CD4-positive, alpha-beta T cell (primary cell): ENCODE measurements at regions not wholly inside any gene's neighbourhood (a gene's known extent, or its start where the extent isn't known, plus 50 kb on each side); places are given as distances from the start of the nearest gene placed in this dataset.

Source experiments
- ATAC-seq: fragments of 200-7000 bp; cut with Tn5 transposase; one replicate; pipeline ENCODE4 v1.10.0; 2022; ENCODE audit warnings: mild to moderate bottlenecking; ENCODE audit not compliant: poor library complexity
- CTCF ChIA-PET: fragments of 350-600 bp; sonication (Branson Sonifier 250); formaldehyde crosslinking; loops from one replicate; lab custom pipeline; 2021; ENCODE audit warnings: antibody characterized with exemption, inconsistent platforms; lab: Charles Lee
- POLR2A ChIA-PET: fragments of 350-600 bp; sonication (Branson Sonifier 250); formaldehyde crosslinking; loops from one replicate; lab custom pipeline; 2021; ENCODE audit warnings: antibody characterized with exemption, inconsistent platforms; lab: Charles Lee
- DNase-seq, 14 experiments: peaks; one replicate each; pipeline ENCODE4 v3.0.0-alpha.2; 2013 to 2020; ENCODE audit warnings: mixed read lengths in 2 of 14
- H3K27ac ChIP-seq, 2 donors: one replicate each; pipeline versions ENCODE4 v1.5.1 to v1.7.0; 2013; ENCODE audit warnings: low read length in 2 of 2, low read depth in 1 of 2, mild to moderate bottlenecking in 1 of 2
- H3K27me3 ChIP-seq, 2 experiments: 1 replicate in 1 of 2; 2 replicates in 1 of 2; pipeline versions ENCODE4 v1.6.1 to v1.7.0; 2013; ENCODE audit warnings: low read length in 2 of 2, control low read depth in 1 of 2, mild to moderate bottlenecking in 1 of 2, moderate library complexity in 1 of 2; ENCODE audit not compliant: insufficient read depth in 2 of 2, control insufficient read depth in 1 of 2
- H3K36me3 ChIP-seq: one replicate; pipeline ENCODE4 v1.6.1; 2013; ENCODE audit warnings: low read length, control low read depth; ENCODE audit not compliant: insufficient read depth
- H3K4me1 ChIP-seq: one replicate; pipeline ENCODE4 v1.6.1; 2013; ENCODE audit warnings: low read length, control low read depth; ENCODE audit not compliant: insufficient read depth
- H3K4me3 ChIP-seq: one replicate; pipeline ENCODE4 v1.5.1; 2013; ENCODE audit warnings: mild to moderate bottlenecking, low read length, moderate library complexity
- H3K9me3 ChIP-seq, 2 experiments: 1 replicate in 1 of 2; 2 replicates in 1 of 2; pipeline versions ENCODE4 v1.6.1 to v1.7.0; 2013; ENCODE audit warnings: low read length in 2 of 2, mild to moderate bottlenecking in 2 of 2, control low read depth in 1 of 2, moderate library complexity in 1 of 2; ENCODE audit not compliant: control insufficient read depth in 1 of 2, insufficient read depth in 1 of 2
- H3K27ac Mint-ChIP-seq: one replicate; pipeline ENCODE4 v1.8.0; 2020; ENCODE audit warnings: mixed read lengths
- H3K27me3 Mint-ChIP-seq: one replicate; pipeline ENCODE4 v1.8.0; 2021; ENCODE audit warnings: mixed read lengths
- H3K36me3 Mint-ChIP-seq: one replicate; pipeline ENCODE4 v1.8.0; 2021; ENCODE audit warnings: low read depth, mixed read lengths
- H3K4me1 Mint-ChIP-seq: one replicate; pipeline ENCODE4 v1.8.0; 2021; ENCODE audit warnings: low read depth, mixed read lengths
- H3K4me3 Mint-ChIP-seq: one replicate; pipeline ENCODE4 v1.8.0; 2020; ENCODE audit warnings: mild to moderate bottlenecking, mixed read lengths
- H3K9me3 Mint-ChIP-seq: one replicate; pipeline ENCODE4 v1.8.0; 2020; ENCODE audit warnings: mixed read lengths
- CTCF ChIP-seq: fragments of 200-600 bp; IDR thresholded peaks from one replicate; pipeline ENCODE4 v1.8.0; 2022; ENCODE audit warnings: antibody characterized with exemption, mild to moderate bottlenecking
- intact Hi-C, 2 experiments: fragments of 100-400 bp; cut with DNase I in 1 of 2; cut with micrococcal nuclease in 1 of 2; formaldehyde crosslinking; loops; one replicate each; pipeline versions ENCODE4 v1.15.1 to v1.9.0; 2023 to 2025; cut with DNase I, micrococcal nuclease

GRCh38 chr12:91973813-91974212 lies 171.8 kb downstream of the BTG1 start:
- DNase-seq: no peak
- Histone ChIP-seq H3K4me1 (peaks cover 19% of the 10 kb centered on the region), H3K27me3 (no peaks in the 10 kb centered on the region), H3K27ac (no peak overlapping the region), H3K36me3 (no peaks in the 10 kb centered on the region), H3K9me3 (peaks cover 0 to 9% of the 10 kb centered on the region in 2 experiments), H3K4me3 (no peak overlapping the region)
- ChIA-PET CTCF (no interaction called here), POLR2A (no interaction called here)
- Mint-ChIP-seq H3K27me3 (no peaks in the 10 kb centered on the region), H3K4me1 (peaks cover 35% of the 10 kb centered on the region), H3K27ac (no peak overlapping the region), H3K4me3 (no peak overlapping the region), H3K9me3 (peaks cover 8% of the 10 kb centered on the region), H3K36me3 (peaks cover 5% of the 10 kb centered on the region)
- intact Hi-C loops: loop anchor here in 1 of 2 experiments (10.0 kb wide), 1 partner anchor 159 kb away; no protein-coding TSS in a partner anchor
- TF ChIP-seq CTCF: no peak
- ATAC-seq: no peak

GRCh38 chr12:91972896-91973295 lies 172.8 kb downstream of the BTG1 start:
- ATAC-seq: no peak
- Mint-ChIP-seq H3K9me3 (peaks cover 3% of the 10 kb centered on the region), H3K27me3 (no peaks in the 10 kb centered on the region), H3K4me3 (no peak overlapping the region), H3K27ac (no peak overlapping the region), H3K36me3 (no peaks in the 10 kb centered on the region), H3K4me1 (peaks cover 28% of the 10 kb centered on the region)
- ChIA-PET POLR2A (no interaction called here), CTCF (no interaction called here)
- no peak for TF ChIP-seq CTCF
- DNase-seq: no peak
- H3K9me3 ChIP-seq: peaks cover 0 to 8% of the 10 kb centered on the region in 2 experiments
- peaks cover 13% of the 10 kb centered on the region for H3K4me1 ChIP-seq
- intact Hi-C loops: loop anchor here in 1 of 2 experiments (10.0 kb wide), 1 partner anchor 158 kb away; no protein-coding TSS in a partner anchor
- H3K36me3 ChIP-seq: no peaks in the 10 kb centered on the region
- H3K27ac ChIP-seq: no peak overlapping the region
- no peak overlapping the region for H3K4me3 ChIP-seq
- no peaks in the 10 kb centered on the region for H3K27me3 ChIP-seq

GRCh38 chr12:91968777-91969171 lies 176.9 kb downstream of the BTG1 start:
- Histone ChIP-seq H3K4me1 (no peaks in the 10 kb centered on the region), H3K9me3 (peaks cover 0 to 3% of the 10 kb centered on the region in 2 experiments), H3K27ac (no peak overlapping the region), H3K4me3 (no peak overlapping the region), H3K27me3 (no peaks in the 10 kb centered on the region), H3K36me3 (no peaks in the 10 kb centered on the region)
- Mint-ChIP-seq H3K27ac (no peak overlapping the region), H3K36me3 (no peaks in the 10 kb centered on the region), H3K4me1 (peaks cover 11% of the 10 kb centered on the region), H3K4me3 (no peak overlapping the region), H3K9me3 (peaks cover 3% of the 10 kb centered on the region), H3K27me3 (no peaks in the 10 kb centered on the region)
- CTCF ChIA-PET: no interaction called here
- ATAC-seq: no peak
- DNase-seq: no peak
- TF ChIP-seq CTCF: no peak
- intact Hi-C loops: no loop called here
- POLR2A ChIA-PET: interaction anchor here (1.6 kb wide), 1 partner anchor 177 kb away, joined by 4 read pairs; the partner anchor contains the start of gene BTG1
